Gastroesophageal sphincter (tissue), 3 donors: ENCODE measurements at regions not wholly inside any gene's neighbourhood (a gene's known extent, or its start where the extent isn't known, plus 50 kb on each side); places are given as distances from the start of the nearest gene placed in this dataset.

Experiments
- CTCF ChIP-seq, 4 experiments: fragments of 200-600 bp in 2 of 4; fragments of 450-650 bp in 2 of 4; sonication (generic) in 1 of 4; IDR thresholded peaks; one replicate each; pipeline ENCODE4 v1.5.1; 2017 to 2019; ENCODE audit warnings: antibody characterized with exemption in 4 of 4, mild to moderate bottlenecking in 2 of 4, moderate library complexity in 2 of 4
- EP300 ChIP-seq: sonication (generic); formaldehyde crosslinking; IDR thresholded peaks from one replicate; pipeline ENCODE4 v1.6.1; 2017; ENCODE audit warnings: antibody characterized with exemption, mild to moderate bottlenecking
- POLR2A ChIP-seq, 2 donors: fragments of 450-650 bp; IDR thresholded peaks; one replicate each; pipeline ENCODE4 v1.6.1; 2017; ENCODE audit warnings: antibody characterized with exemption in 2 of 2, mild to moderate bottlenecking in 2 of 2, moderate library complexity in 1 of 2
- POLR2AphosphoS5 ChIP-seq: sonication (generic); formaldehyde crosslinking; IDR thresholded peaks from one replicate; pipeline ENCODE4 v1.6.1; 2017; ENCODE audit warnings: antibody characterized with exemption

- TF ChIP-seq POLR2A (IDR thresholded peaks at IDR 0.05), result no peak
- no peak for TF ChIP-seq CTCF (IDR thresholded peaks at IDR 0.05)
- TF ChIP-seq EP300, result no peak
- TF ChIP-seq POLR2AphosphoS5, result no peak
Observed at GRCh38 chr5:51625224-51625968, 242.1 kb downstream of the ISL1 start.
